Stimulated activated CD8-positive, alpha-beta memory T cell treated with anti-CD3 and anti-CD28 coated beads, Interleukin-4, amount 100 ng/mL, for 4 hours (primary cell): ENCODE measurements at regions not wholly inside any gene's neighbourhood (a gene's known extent, or its start where the extent isn't known, plus 50 kb on each side); places are given as distances from the start of the nearest gene placed in this dataset.

Experiments
- DNase-seq, 2 donors: peaks; one replicate each; pipeline ENCODE4 v3.0.0-alpha.2; 2020; ENCODE audit warnings: low read depth in 2 of 2, low spot score in 1 of 2

DNA sequence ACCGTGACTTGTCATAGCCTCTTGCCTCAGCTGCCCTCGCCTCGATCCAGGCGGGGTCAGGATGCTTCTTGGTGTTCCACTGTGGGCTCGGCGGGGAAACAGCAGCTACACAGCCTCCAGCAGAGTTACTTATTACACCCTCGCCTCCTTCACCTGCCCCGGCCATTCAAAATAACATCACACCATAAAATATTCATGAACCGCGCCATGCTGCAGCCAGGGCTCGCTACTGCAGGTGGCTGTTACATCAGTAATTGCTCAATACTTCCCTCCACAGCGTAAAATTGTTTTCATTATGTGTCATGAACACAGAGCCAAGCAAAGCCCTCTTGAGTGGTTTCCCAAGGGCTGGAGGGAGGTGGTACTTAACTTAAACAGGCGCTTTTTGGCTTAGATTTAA lies 241.5 kb upstream of the SP8 start:
- no peak for DNase-seq

DNA sequence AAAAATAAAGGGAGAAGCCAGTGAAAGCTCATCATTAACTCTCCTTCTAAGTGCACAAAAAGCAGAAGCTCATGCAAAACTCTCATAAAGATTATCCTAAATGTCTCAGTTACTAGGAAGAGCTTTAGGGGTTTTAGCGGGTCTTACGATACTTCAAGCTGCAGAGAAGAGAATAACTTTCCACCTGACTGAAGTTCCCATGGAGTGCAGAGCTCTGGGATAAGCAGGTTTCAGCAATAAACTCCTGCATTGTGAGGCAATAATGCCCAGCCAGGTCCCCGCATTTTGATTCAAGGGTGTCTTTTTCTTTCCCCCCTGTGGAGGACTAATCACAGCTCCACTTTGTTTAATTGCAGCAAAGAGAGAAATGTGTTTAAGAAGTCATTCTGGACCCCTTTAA lies 241.9 kb upstream of the SP8 start:
- no peak for DNase-seq

DNA sequence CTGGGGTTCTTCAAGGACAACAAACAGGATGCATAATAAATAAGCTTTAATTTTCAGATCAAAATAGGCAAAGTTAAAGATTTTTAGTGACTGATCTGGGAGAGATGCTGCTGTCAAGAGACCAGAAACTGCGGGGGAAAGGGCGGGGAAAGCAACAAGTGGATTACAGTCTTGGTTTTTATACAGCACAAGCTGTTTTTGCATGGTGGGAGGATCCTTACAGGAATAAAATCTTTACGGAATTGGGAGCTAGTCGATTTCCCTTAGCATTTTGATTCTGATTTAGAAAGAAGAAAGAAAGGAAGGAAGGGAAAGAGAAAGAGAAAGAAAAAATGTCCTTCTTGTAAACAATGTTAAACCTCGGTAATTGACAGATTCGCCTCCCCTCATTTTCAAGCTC lies 242.3 kb upstream of the SP8 start:
- no peak for DNase-seq

DNA sequence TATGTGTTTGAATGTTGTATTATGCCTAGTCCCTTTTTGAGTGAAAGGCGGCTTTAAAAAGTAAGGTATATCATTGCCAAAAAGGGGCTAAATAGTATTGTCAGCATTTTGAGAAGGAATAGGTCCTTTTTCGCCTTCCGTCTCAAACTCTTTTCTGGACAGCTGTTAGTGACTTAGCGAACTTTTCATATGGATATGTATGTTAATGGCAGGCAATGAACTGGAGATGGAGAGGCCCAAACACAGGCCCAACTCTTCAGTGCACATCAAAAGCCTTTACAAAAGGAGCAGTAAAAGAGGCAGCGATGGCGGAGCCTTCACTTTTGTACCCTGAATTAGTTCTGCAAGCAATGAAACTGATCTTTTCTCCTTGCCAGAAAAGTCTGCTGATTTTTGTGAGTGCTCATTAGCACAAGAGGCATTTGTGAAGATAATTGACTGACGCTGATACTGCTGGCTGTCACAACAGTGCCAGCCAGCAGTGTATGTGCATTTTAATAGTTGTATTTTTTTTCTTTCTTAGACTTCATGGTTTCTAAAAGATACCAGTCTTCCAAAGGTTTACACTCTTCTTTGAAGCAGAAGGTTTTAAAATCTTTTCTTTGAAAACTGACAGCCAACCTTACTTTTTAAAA lies 243.7 kb upstream of the SP8 start:
- DNase-seq: no peak

DNA sequence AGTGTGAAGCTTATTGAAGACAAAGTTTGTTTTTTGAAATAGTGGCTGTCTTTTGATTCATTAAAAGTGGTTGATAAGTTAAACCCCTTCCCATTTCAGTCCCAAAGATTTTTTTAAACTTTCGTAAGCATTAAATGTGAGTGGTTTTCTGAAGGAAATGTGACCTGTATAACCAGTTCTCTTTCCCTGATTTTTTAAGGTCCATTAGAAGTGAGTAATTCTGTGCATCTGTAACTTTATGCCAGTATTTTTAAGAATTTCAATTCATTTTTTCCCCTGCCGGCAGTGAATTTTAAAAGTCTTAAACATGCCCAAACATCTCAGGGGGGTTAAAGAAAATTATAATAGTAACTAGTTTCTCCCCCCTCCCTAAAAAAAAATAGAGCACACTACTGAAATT lies 254.6 kb upstream of the SP8 start:
- no peak for DNase-seq

DNA sequence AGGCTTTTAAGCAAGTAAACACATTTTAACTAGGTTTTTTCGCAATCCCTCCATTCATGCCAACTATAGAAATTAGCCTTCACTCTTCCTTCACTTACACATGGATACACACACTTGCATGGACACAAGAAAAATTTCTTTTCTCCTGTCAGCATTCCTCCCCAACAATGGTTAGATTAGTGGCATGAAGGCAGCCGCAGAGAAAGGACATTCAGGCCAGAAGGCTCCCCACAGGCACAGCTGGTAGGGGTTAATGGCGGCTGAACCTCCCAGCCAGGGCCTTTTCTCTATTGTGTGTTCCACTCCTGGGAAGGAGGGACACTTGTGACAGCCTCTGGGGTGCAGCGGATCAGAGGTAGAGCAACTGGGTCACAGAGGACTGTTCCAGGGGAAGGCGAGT lies 255.0 kb upstream of the SP8 start:
- no peak for DNase-seq

DNA sequence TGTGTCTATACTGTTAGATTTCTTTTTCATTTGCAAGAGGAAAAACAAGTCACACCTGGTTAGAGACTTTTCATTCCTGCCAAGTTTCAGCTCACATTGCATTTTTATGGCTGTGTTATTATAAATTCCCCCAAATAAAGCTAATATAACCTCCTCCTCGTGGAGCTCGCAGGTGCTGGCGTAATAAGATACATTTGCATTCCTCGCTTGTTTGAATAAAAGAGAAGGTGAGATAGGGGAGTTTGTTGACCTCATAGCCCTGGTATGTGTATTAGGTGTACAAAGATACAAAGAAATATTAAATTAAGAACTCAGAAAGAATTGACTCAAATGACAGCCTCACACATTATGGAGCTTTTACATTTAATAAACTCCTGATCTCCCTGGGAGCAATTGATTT lies 257.7 kb upstream of the SP8 start:
- no peak for DNase-seq

DNA sequence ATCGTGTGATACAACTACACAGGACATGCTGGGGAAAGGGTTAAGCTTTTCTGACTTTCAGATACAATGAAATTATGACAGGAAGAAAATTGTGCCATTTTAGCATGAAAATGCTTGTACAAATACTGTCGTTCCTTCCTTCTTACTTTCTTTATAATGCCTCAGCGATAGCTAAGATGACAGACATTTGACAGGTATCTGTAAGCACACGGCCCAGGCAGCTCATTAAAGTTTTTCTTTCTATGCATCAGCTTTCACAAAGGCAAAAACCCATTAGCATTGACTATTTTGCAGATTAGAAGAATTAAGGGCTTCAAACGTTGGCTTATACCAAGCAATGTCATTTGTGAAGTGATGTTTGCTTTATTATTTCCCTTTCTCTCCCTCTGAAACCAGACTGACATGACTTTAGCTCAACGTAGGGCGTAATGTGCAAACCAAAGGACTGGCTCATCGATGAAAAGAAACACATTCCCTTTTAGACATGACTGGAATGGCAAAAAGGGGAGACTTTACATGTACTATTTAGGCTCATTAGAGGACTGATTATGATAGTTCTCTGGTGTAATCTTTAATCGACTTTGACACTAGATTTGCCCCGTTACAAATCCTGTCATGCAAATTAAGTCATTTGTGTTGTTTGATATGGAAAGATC lies 258.4 kb upstream of the SP8 start:
- no peak for DNase-seq

DNA sequence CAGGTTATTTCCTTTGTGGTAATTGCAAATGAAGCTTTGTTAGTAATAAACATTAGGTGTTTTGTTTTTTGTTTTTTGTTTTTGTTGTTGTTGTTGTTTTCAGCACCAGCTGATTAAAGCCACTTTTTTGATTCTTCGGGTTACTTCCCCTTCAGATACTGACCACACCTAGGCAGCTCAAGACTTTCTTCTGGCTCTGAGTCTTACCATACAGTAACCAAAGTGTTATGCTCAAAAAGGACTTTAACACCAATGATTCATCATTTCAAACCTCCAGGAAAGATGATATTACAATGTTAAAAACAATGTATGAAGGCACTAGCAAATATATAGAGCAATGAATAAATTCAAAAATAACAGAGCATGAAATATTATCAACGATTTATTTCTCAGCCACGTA lies 265.2 kb upstream of the SP8 start:
- DNase-seq: no peak

DNA sequence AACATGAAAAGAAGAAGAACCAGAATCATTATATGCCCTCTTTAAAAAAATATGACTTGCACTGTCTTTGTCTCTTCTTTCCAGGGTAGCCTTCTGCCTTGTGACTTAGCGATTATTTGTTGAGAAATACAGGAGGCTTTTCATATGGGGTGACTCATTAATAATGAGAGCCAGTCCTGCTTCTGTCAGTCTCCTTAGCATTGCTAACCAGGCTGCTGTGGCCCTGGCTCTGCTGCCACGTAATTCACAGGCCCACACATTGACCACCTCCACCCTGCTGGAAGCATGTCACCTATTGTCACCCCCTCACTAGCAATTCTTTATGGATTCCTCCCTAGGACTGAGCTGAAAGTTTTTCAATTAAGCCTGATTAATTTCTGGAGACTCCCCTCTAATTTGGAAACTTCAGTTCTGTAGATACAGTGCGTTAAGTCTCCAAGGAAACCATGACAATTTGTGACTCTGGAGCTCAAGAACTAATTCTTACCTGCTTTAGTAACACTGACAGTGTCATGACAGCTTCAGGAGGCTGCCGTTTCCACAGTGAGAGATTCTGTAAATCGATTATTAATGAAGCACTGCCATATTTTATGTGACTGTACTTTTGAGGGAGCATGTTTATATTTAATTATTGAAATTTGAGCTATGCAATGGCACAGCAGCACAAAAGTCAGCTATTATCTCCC lies 267.9 kb upstream of the SP8 start:
- DNase-seq: no peak

DNA sequence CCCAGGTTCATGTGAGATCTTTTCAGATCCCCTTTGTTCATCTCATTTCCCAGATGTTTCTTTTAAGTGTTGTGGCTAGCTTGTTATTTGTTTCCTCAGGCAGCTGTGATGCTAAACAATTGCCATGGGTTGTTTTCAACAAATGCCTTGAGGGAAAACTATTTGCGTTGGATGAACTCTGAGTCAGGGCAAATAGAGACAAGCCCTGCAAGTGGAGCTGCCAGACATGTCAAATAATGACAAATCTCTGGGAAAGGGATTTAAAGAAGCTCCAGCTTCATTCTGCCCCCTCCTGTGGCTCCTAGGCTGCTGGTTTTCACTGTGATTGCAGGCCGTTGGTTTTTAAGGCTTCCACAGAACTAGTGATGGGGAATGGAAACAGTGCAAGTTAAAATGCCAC lies 272.4 kb upstream of the SP8 start:
- no peak for DNase-seq

DNA sequence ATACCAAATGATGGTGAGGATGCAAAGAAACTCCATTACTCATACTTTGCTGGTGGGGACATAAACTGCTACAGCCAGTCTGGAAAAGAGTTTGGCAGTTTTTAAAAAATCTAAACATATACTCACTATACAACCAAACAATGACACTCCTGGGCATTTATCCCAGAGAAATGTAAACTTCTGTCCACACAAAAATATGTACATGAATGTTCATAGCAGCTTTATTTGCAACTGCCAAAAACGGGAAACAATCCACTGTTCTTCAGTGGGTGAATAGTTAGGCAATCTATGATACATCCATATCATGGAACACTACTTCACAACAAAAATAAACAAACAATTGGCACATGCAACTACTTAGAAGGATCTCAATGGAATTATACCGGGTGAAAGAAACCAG lies 276.4 kb upstream of the SP8 start:
- DNase-seq: no peak

DNA sequence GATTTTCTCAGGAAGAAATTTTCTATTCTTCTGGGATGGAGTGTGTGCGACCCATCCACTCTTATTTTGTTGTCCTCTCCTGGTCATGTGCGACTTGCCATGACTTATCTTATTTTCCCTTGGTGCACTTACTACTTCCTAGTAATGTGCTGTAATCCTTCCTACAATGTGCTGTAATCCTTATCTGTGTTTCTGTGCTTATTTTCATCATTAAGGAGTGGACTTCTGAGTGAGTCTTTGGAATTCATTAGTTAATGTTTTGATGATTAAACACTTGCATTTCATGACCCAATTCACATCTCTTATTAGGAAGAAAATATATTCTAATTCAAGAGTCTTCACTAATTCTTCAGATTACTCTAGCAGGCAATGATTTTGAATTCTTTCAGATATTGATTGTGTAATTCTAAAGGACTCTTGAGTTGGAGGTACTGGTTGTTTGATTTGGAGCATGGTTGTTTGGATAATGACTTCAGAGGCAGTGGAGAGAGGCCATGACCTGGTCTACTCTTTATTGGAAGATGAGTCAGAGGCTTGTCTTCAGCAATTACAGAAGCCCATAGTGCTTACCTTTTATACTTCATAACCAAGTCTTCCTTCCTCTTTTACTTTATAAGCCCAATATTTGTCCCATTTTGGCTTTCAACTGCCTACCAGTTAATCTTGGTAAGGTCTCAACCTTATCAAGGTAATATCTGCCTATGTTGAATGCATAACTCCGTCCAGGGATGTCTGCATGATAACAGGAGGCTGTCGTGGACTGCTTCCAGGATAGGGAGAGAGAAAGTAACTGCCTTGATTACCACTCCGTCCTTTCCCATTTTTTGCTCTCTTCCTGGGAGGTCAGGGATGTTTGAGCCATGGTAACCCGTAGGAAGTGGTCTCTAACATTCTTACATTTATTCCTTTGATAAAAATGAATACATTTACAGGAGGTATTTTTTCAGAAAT lies 278.3 kb upstream of the SP8 start:
- no peak for DNase-seq

DNA sequence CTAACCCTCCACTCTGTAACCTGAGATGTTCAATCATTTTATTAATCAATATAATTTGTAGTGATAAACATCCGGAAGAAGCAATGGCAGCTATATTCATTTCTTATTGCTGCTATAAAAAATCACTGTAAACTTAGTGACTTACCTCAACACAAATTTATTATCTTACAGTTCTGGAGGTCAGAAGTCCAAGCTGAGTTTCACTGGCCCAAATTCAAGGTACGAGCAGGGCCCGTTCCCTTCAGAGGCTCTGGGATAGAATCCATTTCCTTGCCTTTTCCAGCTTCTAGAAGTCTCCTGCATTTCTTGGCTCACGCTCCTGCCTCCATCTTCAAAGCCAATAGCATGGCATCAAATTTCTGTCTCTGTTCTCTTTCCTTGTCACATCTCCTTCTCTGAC lies 279.5 kb upstream of the SP8 start:
- no peak for DNase-seq

DNA sequence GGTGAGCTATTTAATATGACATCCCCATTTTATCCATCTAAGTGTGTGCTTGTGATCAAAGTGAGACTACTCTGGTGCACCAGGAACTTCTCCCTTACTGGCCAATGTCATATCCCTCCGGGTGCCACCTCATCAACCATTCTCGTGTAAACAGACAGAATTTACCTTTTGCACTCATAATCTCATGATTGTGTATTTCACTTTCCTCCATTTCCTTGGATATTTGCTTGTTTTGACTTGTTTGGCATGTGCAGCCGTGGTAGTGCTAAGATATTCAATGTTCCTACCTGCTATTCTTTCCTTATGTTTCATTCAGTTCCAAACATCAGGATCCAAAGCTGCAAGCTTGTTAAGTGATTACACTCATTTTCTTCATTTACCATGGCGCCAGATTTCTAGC lies 280.5 kb upstream of the SP8 start:
- no peak for DNase-seq

DNA sequence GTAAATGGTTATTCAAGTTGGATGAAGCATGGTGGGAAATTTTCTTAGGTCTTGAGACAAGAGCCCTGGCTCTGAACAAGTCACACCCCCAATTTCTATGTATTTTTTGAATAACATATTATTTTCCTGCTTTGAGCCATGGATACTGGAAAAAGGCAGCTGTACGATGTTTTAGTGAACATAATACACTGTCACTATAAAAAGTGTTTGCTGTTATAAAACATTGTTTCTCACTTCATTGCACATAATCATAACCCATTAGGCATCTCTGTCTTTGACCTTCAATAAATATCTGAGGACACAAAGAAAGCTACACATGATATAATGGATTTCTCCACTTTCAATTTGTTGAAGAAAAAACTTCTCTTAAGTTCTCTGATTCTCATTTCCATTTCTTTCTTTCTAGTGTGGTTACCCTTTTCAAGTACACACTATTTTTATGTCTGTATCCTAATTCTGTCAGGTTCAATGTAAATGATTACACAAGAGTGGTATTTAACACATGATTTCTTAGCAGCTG lies 283.9 kb upstream of the SP8 start:
- DNase-seq: no peak

DNA sequence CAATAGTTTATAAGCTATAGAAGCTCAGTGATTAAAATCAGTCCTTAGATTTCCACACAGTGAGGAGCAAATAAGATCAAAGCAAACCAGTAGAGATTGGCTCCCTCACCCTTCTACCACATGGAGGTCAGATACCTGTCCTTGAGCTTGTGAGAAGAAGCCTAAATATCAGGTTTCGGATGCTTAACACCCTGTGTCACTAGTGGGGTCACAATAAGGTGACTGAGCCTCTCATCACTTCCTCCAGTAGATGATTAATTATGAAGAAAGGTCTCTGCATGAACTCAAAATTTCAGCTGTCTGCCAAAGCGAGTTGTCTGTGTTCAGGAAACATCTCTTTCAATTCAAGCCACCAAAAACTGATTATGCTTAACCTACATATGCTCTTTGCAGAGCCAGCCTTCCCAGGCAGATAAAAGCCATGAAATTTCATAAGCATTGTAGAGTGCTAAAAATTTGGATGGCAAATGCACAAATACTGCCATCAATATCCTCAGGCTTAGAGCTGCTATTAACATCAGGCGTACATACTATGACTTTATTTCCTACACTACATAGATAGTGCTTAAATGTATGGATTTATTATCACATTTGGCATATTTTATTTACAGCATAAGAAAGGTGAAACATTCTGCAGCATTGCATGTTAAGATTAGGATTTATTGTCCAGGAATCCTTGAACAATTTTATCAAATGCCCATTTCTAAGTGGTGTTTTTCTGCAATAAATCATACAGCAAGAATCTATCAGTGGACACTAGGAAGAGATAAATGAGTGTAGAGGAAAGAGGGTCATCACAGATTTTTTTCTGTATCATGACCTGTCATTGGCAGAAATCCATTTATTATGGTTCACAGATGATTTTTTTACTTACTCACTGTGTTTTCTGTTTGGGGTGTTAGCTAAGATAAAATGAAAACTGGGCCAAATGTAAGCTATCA lies 285.1 kb upstream of the SP8 start:
- DNase-seq: no peak

DNA sequence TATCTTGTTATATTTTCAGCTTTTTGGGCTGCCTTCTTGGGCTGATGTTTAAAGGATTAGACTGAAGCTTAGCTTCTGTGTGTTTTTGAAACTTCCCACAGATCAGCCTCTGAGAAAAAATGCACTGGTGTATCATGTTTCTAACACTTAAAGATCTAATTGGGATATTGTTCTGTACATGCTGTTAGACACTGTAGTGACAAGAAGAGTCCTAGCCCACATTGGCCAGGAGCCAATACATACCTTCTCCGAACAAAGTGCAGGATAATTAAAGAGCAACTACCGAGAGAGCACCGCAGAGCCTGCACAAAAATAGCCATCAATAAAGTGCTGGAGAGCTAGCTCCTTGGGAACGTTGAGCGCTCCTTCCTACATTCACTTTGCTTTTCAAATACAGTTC lies 289.4 kb upstream of the SP8 start:
- DNase-seq: no peak

DNA sequence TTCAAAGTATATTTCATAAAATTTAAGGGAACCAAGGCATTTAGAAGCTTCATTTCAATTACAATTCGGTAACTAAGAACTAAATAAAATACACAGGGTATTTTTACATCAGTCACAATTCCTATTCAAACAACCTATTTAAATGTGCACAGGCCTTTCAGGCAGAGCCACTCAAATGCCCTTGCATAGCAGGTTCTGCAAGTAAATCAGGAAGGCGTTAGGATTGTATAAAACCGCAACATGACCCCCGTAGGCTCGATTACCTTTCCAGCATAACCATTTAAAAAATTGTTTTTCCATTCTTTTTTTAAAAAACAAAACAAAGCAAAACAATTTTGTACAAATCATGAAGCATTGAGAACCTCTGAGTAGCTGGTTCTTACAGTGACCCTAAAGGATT lies 289.9 kb upstream of the SP8 start:
- no peak for DNase-seq

DNA sequence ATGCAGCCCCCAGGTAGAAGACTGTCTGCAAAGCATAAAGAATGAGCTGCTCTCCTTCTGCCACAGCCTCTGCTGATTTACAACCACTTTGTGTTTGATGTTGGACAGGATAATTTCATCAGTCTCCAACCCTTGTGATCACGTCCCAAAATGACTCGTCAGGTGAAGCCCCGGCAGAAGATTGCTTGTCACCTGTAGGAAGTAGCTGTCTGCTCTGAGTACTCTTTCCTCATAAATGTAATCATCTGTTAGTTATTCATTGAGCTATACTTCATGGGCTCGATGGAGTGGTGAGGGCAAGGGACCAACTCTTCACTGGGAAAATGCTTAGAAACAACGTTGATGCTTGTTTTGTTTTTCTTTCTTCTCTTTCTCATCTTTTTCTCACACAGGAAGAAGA lies 290.9 kb upstream of the SP8 start:
- no peak for DNase-seq
